ENCODE measurements at regions not wholly inside any gene's neighbourhood (a gene's known extent, or its start where the extent isn't known, plus 50 kb on each side); places are given as distances from the start of the nearest gene placed in this dataset.

DNA sequence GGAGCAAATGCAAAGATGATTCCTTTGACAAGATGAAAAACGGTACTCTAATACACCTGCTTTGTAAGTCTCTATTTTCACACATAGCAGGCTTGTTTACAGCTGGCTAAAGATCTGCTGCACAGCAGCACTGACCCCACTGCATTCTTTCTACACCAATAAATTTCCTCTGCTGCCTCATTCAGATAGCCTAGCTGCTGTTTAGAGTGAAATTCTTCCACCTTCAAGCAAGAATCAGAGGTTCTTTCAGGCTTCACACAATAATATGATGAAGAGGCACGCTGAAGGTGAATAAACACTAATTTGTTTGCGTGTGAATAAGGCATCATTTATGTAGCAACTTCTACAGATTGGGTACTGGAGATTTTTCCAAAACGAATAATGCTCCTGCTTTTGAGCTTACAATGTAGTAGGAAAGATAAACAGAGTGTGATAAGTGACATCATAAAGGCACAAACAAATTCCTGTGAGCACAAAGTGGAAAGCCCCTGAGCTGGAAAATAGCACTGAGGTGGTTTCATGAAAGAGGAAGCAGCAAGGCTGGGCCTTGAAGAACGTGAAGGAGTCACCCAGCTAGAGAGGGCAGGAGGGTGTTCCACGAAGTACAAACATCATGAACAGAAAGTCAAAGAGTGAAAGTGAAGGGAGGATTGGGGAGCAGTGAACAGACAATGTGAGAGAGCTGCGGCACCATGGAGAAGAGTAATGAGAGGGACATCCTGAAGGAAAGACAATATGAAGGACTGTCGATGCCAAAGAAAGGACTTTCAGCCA lies 543.4 kb downstream of the CD83 start (continued):
- TF ChIP-seq, protein P1, sequence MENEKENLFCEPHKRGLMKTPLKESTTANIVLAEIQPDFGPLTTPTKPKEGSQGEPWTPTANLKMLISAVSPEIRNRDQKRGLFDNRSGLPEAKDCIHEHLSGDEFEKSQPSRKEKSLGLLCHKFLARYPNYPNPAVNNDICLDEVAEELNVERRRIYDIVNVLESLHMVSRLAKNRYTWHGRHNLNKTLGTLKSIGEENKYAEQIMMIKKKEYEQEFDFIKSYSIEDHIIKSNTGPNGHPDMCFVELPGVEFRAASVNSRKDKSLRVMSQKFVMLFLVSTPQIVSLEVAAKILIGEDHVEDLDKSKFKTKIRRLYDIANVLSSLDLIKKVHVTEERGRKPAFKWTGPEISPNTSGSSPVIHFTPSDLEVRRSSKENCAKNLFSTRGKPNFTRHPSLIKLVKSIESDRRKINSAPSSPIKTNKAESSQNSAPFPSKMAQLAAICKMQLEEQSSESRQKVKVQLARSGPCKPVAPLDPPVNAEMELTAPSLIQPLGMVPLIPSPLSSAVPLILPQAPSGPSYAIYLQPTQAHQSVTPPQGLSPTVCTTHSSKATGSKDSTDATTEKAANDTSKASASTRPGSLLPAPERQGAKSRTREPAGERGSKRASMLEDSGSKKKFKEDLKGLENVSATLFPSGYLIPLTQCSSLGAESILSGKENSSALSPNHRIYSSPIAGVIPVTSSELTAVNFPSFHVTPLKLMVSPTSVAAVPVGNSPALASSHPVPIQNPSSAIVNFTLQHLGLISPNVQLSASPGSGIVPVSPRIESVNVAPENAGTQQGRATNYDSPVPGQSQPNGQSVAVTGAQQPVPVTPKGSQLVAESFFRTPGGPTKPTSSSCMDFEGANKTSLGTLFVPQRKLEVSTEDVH (IDR thresholded peaks at IDR 0.05; ENCODE audit: low read depth, partially characterized antibody) = no peak
- TF ChIP-seq, protein P2, sequence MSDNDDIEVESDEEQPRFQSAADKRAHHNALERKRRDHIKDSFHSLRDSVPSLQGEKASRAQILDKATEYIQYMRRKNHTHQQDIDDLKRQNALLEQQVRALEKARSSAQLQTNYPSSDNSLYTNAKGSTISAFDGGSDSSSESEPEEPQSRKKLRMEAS (IDR thresholded peaks at IDR 0.05; ENCODE audit: low read depth, low read length) = no peak
- TF ChIP-seq, protein P3, sequence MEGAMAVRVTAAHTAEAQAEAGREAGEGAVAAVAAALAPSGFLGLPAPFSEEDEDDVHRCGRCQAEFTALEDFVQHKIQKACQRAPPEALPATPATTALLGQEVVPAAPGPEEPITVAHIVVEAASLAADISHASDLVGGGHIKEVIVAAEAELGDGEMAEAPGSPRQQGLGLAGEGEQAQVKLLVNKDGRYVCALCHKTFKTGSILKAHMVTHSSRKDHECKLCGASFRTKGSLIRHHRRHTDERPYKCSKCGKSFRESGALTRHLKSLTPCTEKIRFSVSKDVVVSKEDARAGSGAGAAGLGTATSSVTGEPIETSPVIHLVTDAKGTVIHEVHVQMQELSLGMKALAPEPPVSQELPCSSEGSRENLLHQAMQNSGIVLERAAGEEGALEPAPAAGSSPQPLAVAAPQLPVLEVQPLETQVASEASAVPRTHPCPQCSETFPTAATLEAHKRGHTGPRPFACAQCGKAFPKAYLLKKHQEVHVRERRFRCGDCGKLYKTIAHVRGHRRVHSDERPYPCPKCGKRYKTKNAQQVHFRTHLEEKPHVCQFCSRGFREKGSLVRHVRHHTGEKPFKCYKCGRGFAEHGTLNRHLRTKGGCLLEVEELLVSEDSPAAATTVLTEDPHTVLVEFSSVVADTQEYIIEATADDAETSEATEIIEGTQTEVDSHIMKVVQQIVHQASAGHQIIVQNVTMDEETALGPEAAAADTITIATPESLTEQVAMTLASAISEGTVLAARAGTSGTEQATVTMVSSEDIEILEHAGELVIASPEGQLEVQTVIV (IDR thresholded peaks at IDR 0.05; ENCODE audit: borderline replicate concordance, partially characterized antibody) = no peak
- no peak for TF ChIP-seq HDAC2 (IDR thresholded peaks at IDR 0.05)
- TF ChIP-seq SMC3 (IDR thresholded peaks at IDR 0.05; ENCODE audit: borderline replicate concordance, low read length) = no peak
- no peak for TF ChIP-seq SUPT20H (IDR thresholded peaks at IDR 0.05; ENCODE audit: borderline replicate concordance, control insufficient read depth, low read depth, low read length)
- no peak for TF ChIP-seq MYB (IDR thresholded peaks at IDR 0.05; ENCODE audit: borderline replicate concordance, low read depth, low read length)
- TF ChIP-seq, protein P4, sequence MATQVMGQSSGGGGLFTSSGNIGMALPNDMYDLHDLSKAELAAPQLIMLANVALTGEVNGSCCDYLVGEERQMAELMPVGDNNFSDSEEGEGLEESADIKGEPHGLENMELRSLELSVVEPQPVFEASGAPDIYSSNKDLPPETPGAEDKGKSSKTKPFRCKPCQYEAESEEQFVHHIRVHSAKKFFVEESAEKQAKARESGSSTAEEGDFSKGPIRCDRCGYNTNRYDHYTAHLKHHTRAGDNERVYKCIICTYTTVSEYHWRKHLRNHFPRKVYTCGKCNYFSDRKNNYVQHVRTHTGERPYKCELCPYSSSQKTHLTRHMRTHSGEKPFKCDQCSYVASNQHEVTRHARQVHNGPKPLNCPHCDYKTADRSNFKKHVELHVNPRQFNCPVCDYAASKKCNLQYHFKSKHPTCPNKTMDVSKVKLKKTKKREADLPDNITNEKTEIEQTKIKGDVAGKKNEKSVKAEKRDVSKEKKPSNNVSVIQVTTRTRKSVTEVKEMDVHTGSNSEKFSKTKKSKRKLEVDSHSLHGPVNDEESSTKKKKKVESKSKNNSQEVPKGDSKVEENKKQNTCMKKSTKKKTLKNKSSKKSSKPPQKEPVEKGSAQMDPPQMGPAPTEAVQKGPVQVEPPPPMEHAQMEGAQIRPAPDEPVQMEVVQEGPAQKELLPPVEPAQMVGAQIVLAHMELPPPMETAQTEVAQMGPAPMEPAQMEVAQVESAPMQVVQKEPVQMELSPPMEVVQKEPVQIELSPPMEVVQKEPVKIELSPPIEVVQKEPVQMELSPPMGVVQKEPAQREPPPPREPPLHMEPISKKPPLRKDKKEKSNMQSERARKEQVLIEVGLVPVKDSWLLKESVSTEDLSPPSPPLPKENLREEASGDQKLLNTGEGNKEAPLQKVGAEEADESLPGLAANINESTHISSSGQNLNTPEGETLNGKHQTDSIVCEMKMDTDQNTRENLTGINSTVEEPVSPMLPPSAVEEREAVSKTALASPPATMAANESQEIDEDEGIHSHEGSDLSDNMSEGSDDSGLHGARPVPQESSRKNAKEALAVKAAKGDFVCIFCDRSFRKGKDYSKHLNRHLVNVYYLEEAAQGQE (IDR thresholded peaks at IDR 0.05; ENCODE audit: low read depth, low read length) = no peak
- no peak for TF ChIP-seq RAD51 (IDR thresholded peaks at IDR 0.05)
- TF ChIP-seq ZNF207 (IDR thresholded peaks at IDR 0.05; ENCODE audit: borderline replicate concordance) = no peak
- no peak for TF ChIP-seq ZNF274 (IDR thresholded peaks at IDR 0.05; ENCODE audit: insufficient read depth, insufficient read length)
- no peak for TF ChIP-seq SRF (IDR thresholded peaks at IDR 0.05; ENCODE audit: low read depth in 2 of 2, low read length in 2 of 2)
- TF ChIP-seq, protein P5, sequence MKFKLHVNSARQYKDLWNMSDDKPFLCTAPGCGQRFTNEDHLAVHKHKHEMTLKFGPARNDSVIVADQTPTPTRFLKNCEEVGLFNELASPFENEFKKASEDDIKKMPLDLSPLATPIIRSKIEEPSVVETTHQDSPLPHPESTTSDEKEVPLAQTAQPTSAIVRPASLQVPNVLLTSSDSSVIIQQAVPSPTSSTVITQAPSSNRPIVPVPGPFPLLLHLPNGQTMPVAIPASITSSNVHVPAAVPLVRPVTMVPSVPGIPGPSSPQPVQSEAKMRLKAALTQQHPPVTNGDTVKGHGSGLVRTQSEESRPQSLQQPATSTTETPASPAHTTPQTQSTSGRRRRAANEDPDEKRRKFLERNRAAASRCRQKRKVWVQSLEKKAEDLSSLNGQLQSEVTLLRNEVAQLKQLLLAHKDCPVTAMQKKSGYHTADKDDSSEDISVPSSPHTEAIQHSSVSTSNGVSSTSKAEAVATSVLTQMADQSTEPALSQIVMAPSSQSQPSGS (IDR thresholded peaks at IDR 0.05; ENCODE audit: low read length) = no peak
- TF ChIP-seq KLF5 (IDR thresholded peaks at IDR 0.05; ENCODE audit: partially characterized antibody) = no peak
- TF ChIP-seq SUZ12 (IDR thresholded peaks at IDR 0.05; ENCODE audit: unreplicated experiment) = no peak
- no peak for TF ChIP-seq MTA3 (IDR thresholded peaks at IDR 0.05; ENCODE audit: borderline replicate concordance, low read length)
- no peak for TF ChIP-seq HCFC1 (IDR thresholded peaks at IDR 0.05; ENCODE audit: low read length)
- no peak for TF ChIP-seq BRCA1 (IDR thresholded peaks at IDR 0.05; ENCODE audit: low read depth, low read length)
- TF ChIP-seq RCOR1 (conservative IDR thresholded peaks at IDR 0.05; ENCODE audit: low read depth, low read length) = no peak

Measured in GM12878 (cell line).